ENCODE measurements at regions not wholly inside any gene's neighbourhood (a gene's known extent, or its start where the extent isn't known, plus 50 kb on each side); places are given as distances from the start of the nearest gene placed in this dataset.

DNA sequence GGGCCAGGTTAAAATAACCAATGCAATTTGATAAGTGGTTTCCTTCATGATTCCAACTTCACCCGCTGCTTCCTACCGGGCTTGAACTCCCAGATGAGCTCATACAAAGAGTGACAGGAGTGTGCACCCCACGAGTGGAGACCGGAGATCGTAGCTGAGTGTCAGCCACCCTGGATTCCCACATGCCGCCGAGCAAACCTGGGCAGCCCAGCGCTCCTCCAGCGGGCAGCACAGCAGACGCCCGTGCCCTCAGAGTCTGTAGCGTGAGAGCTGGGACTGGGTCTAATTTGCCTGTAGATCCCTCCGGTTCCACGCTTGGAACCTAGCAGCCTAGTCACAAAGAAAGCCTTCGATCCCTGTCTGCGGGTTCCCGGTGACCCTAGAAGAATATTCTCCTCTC lies 476.1 kb upstream of the MGMT start:
- TF ChIP-seq, protein P1, sequence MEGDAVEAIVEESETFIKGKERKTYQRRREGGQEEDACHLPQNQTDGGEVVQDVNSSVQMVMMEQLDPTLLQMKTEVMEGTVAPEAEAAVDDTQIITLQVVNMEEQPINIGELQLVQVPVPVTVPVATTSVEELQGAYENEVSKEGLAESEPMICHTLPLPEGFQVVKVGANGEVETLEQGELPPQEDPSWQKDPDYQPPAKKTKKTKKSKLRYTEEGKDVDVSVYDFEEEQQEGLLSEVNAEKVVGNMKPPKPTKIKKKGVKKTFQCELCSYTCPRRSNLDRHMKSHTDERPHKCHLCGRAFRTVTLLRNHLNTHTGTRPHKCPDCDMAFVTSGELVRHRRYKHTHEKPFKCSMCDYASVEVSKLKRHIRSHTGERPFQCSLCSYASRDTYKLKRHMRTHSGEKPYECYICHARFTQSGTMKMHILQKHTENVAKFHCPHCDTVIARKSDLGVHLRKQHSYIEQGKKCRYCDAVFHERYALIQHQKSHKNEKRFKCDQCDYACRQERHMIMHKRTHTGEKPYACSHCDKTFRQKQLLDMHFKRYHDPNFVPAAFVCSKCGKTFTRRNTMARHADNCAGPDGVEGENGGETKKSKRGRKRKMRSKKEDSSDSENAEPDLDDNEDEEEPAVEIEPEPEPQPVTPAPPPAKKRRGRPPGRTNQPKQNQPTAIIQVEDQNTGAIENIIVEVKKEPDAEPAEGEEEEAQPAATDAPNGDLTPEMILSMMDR (conservative IDR thresholded peaks at IDR 0.05 in 1 of 2, IDR thresholded peaks at IDR 0.05 in 1 of 2; ENCODE audit: extremely low read depth in 1 of 2, insufficient read depth in 1 of 2, low read depth in 1 of 2, low read length in 2 of 2): no peak
- TF ChIP-seq EZH2 (IDR thresholded peaks at IDR 0.05; ENCODE audit: borderline replicate concordance, low read length): no peak

Measured in mammary epithelial cell (primary cell).